Loucy (cell line): ENCODE measurements at regions not wholly inside any gene's neighbourhood (a gene's known extent, or its start where the extent isn't known, plus 50 kb on each side); places are given as distances from the start of the nearest gene placed in this dataset.

Experiments
- CTCF ChIP-seq: fragments of 200-600 bp; sonication (generic); conservative IDR thresholded peaks from 2 replicates; pipeline ENCODE4 v1.5.1; 2014; ENCODE audit warnings: mild to moderate bottlenecking, antibody characterized with exemption, low read length
- EZH2phosphoT487 ChIP-seq: fragments of 200-600 bp; IDR thresholded peaks from 2 replicates; pipeline ENCODE4 v1.6.1; 2018; ENCODE audit warnings: antibody characterized with exemption, mild to moderate bottlenecking, moderate library complexity, borderline replicate concordance

- no peak for TF ChIP-seq CTCF
- no peak for TF ChIP-seq EZH2phosphoT487
Measured at GRCh38 chr10:128398999-128399398, 272.8 kb upstream of the MKI67 start.
